ENCODE measurements at regions not wholly inside any gene's neighbourhood (a gene's known extent, or its start where the extent isn't known, plus 50 kb on each side); places are given as distances from the start of the nearest gene placed in this dataset.

DNA sequence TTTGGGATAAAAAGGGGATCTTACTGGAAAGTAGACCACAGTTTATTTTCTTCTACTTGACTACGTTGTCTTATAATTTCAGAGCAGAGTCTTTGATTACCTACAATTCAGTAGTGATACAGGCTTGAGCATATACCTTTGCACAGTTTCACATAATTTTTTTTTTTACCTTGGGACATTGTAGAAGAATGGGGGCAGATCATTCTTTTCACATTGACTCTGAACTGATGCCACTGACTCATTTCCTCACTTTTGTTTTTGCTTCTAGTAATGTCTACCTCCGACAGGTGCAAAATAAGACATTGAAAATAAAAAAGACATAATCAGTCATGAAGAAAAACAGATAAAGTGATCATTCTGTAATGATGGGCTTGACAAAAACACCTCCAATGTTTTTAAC lies 688.3 kb upstream of the CHORDC1 start:
- Histone ChIP-seq H3K4me3 (ENCODE audit: low read depth, low read length) (no peak overlapping the region), H3K36me3 (no peaks in the 10 kb centered on the region), H3K27me3 (ENCODE audit: insufficient read depth, low read depth, severe bottlenecking) (no peaks in the 10 kb centered on the region), H3K9me3 (ENCODE audit: severe bottlenecking) (no peaks in the 10 kb centered on the region), H3K27ac (no peak overlapping the region)
- TF ChIP-seq, protein P1, sequence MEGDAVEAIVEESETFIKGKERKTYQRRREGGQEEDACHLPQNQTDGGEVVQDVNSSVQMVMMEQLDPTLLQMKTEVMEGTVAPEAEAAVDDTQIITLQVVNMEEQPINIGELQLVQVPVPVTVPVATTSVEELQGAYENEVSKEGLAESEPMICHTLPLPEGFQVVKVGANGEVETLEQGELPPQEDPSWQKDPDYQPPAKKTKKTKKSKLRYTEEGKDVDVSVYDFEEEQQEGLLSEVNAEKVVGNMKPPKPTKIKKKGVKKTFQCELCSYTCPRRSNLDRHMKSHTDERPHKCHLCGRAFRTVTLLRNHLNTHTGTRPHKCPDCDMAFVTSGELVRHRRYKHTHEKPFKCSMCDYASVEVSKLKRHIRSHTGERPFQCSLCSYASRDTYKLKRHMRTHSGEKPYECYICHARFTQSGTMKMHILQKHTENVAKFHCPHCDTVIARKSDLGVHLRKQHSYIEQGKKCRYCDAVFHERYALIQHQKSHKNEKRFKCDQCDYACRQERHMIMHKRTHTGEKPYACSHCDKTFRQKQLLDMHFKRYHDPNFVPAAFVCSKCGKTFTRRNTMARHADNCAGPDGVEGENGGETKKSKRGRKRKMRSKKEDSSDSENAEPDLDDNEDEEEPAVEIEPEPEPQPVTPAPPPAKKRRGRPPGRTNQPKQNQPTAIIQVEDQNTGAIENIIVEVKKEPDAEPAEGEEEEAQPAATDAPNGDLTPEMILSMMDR (IDR thresholded peaks at IDR 0.05; ENCODE audit: low read depth, low read length), result no peak
- no peak for DNase-seq

GRCh38 chr11:90908074-90908473 lies 685.2 kb upstream of the CHORDC1 start:
- no peak for DNase-seq
- H3K36me3 ChIP-seq, result no peaks in the 10 kb centered on the region
- H3K27me3 ChIP-seq (ENCODE audit: insufficient read depth, low read depth, severe bottlenecking), result no peaks in the 10 kb centered on the region
- no peak overlapping the region for H3K4me3 ChIP-seq (ENCODE audit: low read depth, low read length)
- no peak overlapping the region for H3K27ac ChIP-seq
- no peaks in the 10 kb centered on the region for H3K9me3 ChIP-seq (ENCODE audit: severe bottlenecking)
- TF ChIP-seq, protein P1 (IDR thresholded peaks at IDR 0.05; ENCODE audit: low read depth, low read length), result no peak

DNA sequence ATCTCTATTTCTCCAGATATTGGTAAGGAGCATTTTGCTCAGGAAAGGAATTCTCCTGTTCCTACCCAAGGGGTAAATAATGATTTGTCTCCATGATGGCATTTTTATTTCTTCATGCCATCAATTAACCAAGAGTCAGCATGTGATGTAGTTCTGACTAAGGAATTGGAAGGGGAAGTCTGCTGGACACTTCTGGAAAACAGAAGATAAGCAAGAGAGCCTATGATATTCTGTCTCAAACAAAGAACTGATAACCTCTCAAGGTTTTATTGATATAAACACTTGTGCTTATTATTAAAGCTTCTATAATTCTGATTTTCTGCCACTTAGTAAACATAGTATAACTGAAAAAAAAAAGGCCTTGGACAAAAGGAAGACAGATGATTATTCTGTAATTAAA lies 673.0 kb upstream of the CHORDC1 start:
- H3K27me3 ChIP-seq (ENCODE audit: insufficient read depth, low read depth, severe bottlenecking), result no peaks in the 10 kb centered on the region
- no peak overlapping the region for H3K4me3 ChIP-seq (ENCODE audit: low read depth, low read length)
- no peaks in the 10 kb centered on the region for H3K36me3 ChIP-seq
- no peak overlapping the region for H3K27ac ChIP-seq
- TF ChIP-seq, protein P1 (IDR thresholded peaks at IDR 0.05; ENCODE audit: low read depth, low read length), result no peak
- no peak for DNase-seq
- no peaks in the 10 kb centered on the region for H3K9me3 ChIP-seq (ENCODE audit: severe bottlenecking)

GRCh38 chr11:90890347-90890746 lies 667.5 kb upstream of the CHORDC1 start:
- TF ChIP-seq, protein P1 (IDR thresholded peaks at IDR 0.05; ENCODE audit: low read depth, low read length), result no peak
- H3K4me3 ChIP-seq (ENCODE audit: low read depth, low read length), result no peak overlapping the region
- H3K27ac ChIP-seq, result no peak overlapping the region
- no peaks in the 10 kb centered on the region for H3K36me3 ChIP-seq
- no peaks in the 10 kb centered on the region for H3K27me3 ChIP-seq (ENCODE audit: insufficient read depth, low read depth, severe bottlenecking)
- no peak for DNase-seq
- no peaks in the 10 kb centered on the region for H3K9me3 ChIP-seq (ENCODE audit: severe bottlenecking)

- no peak overlapping the region for H3K27ac ChIP-seq
- H3K36me3 ChIP-seq, result no peaks in the 10 kb centered on the region
- no peaks in the 10 kb centered on the region for H3K9me3 ChIP-seq (ENCODE audit: severe bottlenecking)
- TF ChIP-seq, protein P1 (IDR thresholded peaks at IDR 0.05; ENCODE audit: low read depth, low read length), result no peak
- no peaks in the 10 kb centered on the region for H3K27me3 ChIP-seq (ENCODE audit: insufficient read depth, low read depth, severe bottlenecking)
- DNase-seq, result no peak
- no peak overlapping the region for H3K4me3 ChIP-seq (ENCODE audit: low read depth, low read length)
These were observed 661.3 kb upstream of the CHORDC1 start for GRCh38 chr11:90884181-90884580.

- DNase-seq, result no peak
- Histone ChIP-seq H3K4me3 (ENCODE audit: low read depth, low read length) (no peak overlapping the region), H3K9me3 (ENCODE audit: severe bottlenecking) (no peaks in the 10 kb centered on the region), H3K36me3 (no peaks in the 10 kb centered on the region), H3K27me3 (ENCODE audit: insufficient read depth, low read depth, severe bottlenecking) (no peaks in the 10 kb centered on the region), H3K27ac (no peak overlapping the region)
- TF ChIP-seq, protein P1 (IDR thresholded peaks at IDR 0.05; ENCODE audit: low read depth, low read length), result no peak
These were observed 652.1 kb upstream of the CHORDC1 start for GRCh38 chr11:90874986-90875385.

Measured in WERI-Rb-1 (cell line).